OCI-LY7 (cell line): ENCODE measurements at regions not wholly inside any gene's neighbourhood (a gene's known extent, or its start where the extent isn't known, plus 50 kb on each side); places are given as distances from the start of the nearest gene placed in this dataset.

Experiments used
- EZH2phosphoT487 ChIP-seq: fragments of 200-600 bp; sonication (generic); IDR thresholded peaks from 2 replicates; pipeline ENCODE4 v1.6.1; 2018; ENCODE audit warnings: low read depth, borderline replicate concordance, mild to moderate bottlenecking, mixed run types, antibody characterized with exemption, low read length, moderate library complexity, mixed read lengths
- TF ChIP-seq, protein P1 (sequence below): fragments of 200-600 bp; sonication (generic); conservative IDR thresholded peaks from 2 replicates; pipeline ENCODE4 v1.5.1; 2014; ENCODE audit warnings: mild to moderate bottlenecking, antibody characterized with exemption, low read length, moderate library complexity, mixed read lengths

DNA sequence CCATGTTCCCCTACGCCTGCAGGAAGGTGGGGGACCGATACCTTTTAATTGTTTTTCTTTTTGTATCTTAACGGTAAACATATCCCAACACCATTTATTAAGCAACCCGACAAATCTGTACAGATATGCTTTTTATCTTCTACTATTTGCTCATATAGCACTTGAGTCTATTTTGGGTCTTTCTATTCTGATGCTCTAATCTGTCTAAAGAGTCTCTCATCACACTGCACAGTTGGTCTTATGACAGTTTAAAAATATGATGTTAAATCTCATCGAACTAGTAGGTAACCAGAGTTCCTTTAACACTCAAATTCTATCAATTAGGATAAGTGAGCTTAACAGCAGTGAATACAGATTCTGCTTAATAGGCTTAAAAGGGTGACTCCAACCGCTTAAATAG is 111.6 kb downstream of the SOCS6 start:
- TF ChIP-seq, protein P1, sequence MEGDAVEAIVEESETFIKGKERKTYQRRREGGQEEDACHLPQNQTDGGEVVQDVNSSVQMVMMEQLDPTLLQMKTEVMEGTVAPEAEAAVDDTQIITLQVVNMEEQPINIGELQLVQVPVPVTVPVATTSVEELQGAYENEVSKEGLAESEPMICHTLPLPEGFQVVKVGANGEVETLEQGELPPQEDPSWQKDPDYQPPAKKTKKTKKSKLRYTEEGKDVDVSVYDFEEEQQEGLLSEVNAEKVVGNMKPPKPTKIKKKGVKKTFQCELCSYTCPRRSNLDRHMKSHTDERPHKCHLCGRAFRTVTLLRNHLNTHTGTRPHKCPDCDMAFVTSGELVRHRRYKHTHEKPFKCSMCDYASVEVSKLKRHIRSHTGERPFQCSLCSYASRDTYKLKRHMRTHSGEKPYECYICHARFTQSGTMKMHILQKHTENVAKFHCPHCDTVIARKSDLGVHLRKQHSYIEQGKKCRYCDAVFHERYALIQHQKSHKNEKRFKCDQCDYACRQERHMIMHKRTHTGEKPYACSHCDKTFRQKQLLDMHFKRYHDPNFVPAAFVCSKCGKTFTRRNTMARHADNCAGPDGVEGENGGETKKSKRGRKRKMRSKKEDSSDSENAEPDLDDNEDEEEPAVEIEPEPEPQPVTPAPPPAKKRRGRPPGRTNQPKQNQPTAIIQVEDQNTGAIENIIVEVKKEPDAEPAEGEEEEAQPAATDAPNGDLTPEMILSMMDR = no peak
- no peak for TF ChIP-seq EZH2phosphoT487
